Upper lobe of right lung (tissue), 1 donor: ENCODE measurements at regions not wholly inside any gene's neighbourhood (a gene's known extent, or its start where the extent isn't known, plus 50 kb on each side); places are given as distances from the start of the nearest gene placed in this dataset.
A peak's percentile ranks its signal among the peaks of the same experiment; 100 is the strongest.

Experiments used
- ATAC-seq: fragments of 200-7000 bp; cut with Tn5 transposase; one replicate; pipeline ENCODE4 v1.9.1; 2020; ENCODE audit warnings: mild to moderate bottlenecking, moderate library complexity
- DNase-seq: peaks from one replicate; pipeline ENCODE4 v3.0.0-alpha.2; 2020
- H3K27ac ChIP-seq: fragments of 200-600 bp; one replicate; pipeline ENCODE4 v1.8.0; 2022
- H3K27me3 ChIP-seq: fragments of 200-600 bp; one replicate; pipeline ENCODE4 v1.8.0; 2022; ENCODE audit warnings: mild to moderate bottlenecking
- H3K36me3 ChIP-seq: fragments of 200-600 bp; one replicate; pipeline ENCODE4 v1.8.0; 2022
- H3K4me1 ChIP-seq: fragments of 200-600 bp; one replicate; pipeline ENCODE4 v1.8.0; 2022
- H3K4me3 ChIP-seq: fragments of 200-600 bp; one replicate; pipeline ENCODE4 v1.8.0; 2022; ENCODE audit warnings: mild to moderate bottlenecking
- H3K9me3 ChIP-seq: fragments of 200-600 bp; one replicate; pipeline ENCODE4 v1.8.0; 2022
- intact Hi-C: fragments of 100-400 bp; cut with DNase I; formaldehyde crosslinking; loops from one replicate; pipeline ENCODE4 v1.11.0; 2022
- TF ChIP-seq, protein P1 (sequence below): fragments of 200-600 bp; IDR thresholded peaks from one replicate; pipeline ENCODE4 v1.8.0; 2022; ENCODE audit warnings: antibody characterized with exemption
- donor health status: DM: no; HTN: yes; CAD: no; lungs with severe emphysema.

GRCh38 chr11:80162387-80162786 is 721.6 kb upstream of the TENM4 start:
- DNase-seq, result no peak
- no peak overlapping the region for H3K4me3 ChIP-seq
- ATAC-seq, result no peak
- no peaks in the 10 kb centered on the region for H3K9me3 ChIP-seq
- intact Hi-C loops, result no loop called here
- TF ChIP-seq, protein P1, sequence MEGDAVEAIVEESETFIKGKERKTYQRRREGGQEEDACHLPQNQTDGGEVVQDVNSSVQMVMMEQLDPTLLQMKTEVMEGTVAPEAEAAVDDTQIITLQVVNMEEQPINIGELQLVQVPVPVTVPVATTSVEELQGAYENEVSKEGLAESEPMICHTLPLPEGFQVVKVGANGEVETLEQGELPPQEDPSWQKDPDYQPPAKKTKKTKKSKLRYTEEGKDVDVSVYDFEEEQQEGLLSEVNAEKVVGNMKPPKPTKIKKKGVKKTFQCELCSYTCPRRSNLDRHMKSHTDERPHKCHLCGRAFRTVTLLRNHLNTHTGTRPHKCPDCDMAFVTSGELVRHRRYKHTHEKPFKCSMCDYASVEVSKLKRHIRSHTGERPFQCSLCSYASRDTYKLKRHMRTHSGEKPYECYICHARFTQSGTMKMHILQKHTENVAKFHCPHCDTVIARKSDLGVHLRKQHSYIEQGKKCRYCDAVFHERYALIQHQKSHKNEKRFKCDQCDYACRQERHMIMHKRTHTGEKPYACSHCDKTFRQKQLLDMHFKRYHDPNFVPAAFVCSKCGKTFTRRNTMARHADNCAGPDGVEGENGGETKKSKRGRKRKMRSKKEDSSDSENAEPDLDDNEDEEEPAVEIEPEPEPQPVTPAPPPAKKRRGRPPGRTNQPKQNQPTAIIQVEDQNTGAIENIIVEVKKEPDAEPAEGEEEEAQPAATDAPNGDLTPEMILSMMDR, result no peak
- H3K36me3 ChIP-seq, result no peaks in the 10 kb centered on the region
- H3K27me3 ChIP-seq, result no peaks in the 10 kb centered on the region
- H3K4me1 ChIP-seq, result no peaks in the 10 kb centered on the region
- no peak overlapping the region for H3K27ac ChIP-seq

GRCh38 chr11:80157447-80157846 is 716.6 kb upstream of the TENM4 start:
- TF ChIP-seq, protein P1, result no peak
- H3K4me1 ChIP-seq, result no peaks in the 10 kb centered on the region
- no peaks in the 10 kb centered on the region for H3K27me3 ChIP-seq
- no peaks in the 10 kb centered on the region for H3K9me3 ChIP-seq
- DNase-seq, result no peak
- H3K36me3 ChIP-seq, result no peaks in the 10 kb centered on the region
- intact Hi-C loops, result no loop called here
- no peak overlapping the region for H3K27ac ChIP-seq
- no peak overlapping the region for H3K4me3 ChIP-seq
- no peak for ATAC-seq

DNA sequence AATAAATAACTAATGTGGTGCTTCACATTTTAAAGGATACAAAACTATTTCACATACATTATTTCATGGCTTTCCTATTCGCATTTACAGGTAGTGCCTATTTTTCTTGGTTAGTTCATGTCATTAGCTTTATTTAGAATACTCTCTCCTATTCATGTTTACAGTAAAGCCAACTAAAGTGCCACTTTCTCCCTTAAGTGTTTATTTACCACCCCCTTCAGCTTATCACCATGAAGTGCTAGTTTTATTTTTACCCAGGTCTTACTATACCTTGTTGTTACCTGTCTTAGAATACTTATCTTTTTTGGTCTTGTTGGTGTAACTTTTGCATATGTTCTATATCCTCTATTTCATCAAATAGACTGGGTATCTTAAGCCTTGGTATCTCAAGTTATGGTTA is 715.2 kb upstream of the TENM4 start:
- no peaks in the 10 kb centered on the region for H3K4me1 ChIP-seq
- H3K9me3 ChIP-seq, result no peaks in the 10 kb centered on the region
- no peaks in the 10 kb centered on the region for H3K36me3 ChIP-seq
- H3K4me3 ChIP-seq, result no peak overlapping the region
- ATAC-seq (no peak), DNase-seq (no peak)
- no peaks in the 10 kb centered on the region for H3K27me3 ChIP-seq
- intact Hi-C loops, result no loop called here
- no peak overlapping the region for H3K27ac ChIP-seq
- TF ChIP-seq, protein P1, result no peak

DNA sequence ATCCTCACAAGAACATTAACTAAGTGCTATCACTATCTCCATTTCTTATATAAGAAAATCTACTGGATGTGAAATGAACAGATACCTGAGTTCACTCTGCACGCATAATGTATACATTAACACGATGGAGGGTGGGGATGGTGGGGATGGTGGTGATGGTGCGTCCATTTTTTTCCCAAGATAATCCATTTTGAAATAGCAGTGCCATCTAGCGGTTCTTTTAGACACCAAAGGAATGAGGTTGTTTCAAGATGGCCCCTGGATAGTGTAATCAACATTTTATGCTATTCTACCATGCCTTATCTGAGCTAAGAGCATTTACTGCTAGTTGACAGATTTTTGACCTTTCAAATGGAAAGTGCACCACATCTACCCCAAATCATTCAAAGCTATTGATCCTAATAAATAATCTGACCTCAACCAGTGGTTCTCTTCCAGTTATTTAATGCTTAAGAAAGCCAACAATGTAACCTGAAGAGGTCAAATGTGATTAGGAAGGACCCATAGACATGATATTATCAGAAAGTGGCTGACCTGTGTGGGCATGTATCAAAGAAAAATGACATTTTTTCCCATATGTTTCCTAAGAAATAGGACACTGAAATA is 714.7 kb upstream of the TENM4 start:
- intact Hi-C loops, result no loop called here
- Histone ChIP-seq H3K9me3 (no peaks in the 10 kb centered on the region), H3K4me3 (no peak overlapping the region), H3K27me3 (no peaks in the 10 kb centered on the region), H3K36me3 (no peaks in the 10 kb centered on the region), H3K4me1 (no peaks in the 10 kb centered on the region), H3K27ac (no peak overlapping the region)
- ATAC-seq (peak; percentile 47), DNase-seq (no peak)
- TF ChIP-seq, protein P1, result peak; percentile 44

DNA sequence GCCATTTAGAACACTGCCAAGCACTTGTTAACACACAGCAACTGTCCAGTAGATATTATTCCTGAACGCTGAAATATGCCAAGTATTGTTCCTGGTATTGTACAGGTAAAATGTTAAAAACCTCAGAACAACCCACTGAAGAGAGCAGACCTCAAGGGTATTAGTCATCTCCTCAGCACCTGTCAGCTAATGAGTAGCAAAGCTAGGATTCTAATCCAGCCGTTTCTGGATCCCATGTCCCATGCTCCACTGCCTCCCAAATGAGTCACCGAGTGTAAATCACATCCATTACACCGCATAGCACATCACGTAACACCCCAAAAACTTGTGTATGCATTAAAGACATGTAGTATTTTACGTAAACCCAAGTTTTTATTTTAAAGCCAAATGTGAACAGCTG is 705.4 kb upstream of the TENM4 start:
- H3K27ac ChIP-seq, result no peak overlapping the region
- no peaks in the 10 kb centered on the region for H3K27me3 ChIP-seq
- H3K4me3 ChIP-seq, result no peak overlapping the region
- no peak for ATAC-seq
- TF ChIP-seq, protein P1, result no peak
- H3K4me1 ChIP-seq, result no peaks in the 10 kb centered on the region
- intact Hi-C loops, result no loop called here
- no peaks in the 10 kb centered on the region for H3K36me3 ChIP-seq
- H3K9me3 ChIP-seq, result no peaks in the 10 kb centered on the region
- no peak for DNase-seq
